A549 (cell line): ENCODE measurements at regions not wholly inside any gene's neighbourhood (a gene's known extent, or its start where the extent isn't known, plus 50 kb on each side); places are given as distances from the start of the nearest gene placed in this dataset.

ENCODE experiments used
- ATAC-seq, 2 experiments: fragments of 200-7000 bp in 1 of 2; fragments of >200 bp in 1 of 2; cut with Nextera tagmentation in 1 of 2; cut with Tn5 transposase in 1 of 2; 3 replicates each; pipeline versions ENCODE4 v1.8.0 to v1.9.1; 2018 to 2020; ENCODE audit warnings: mild to moderate bottlenecking in 1 of 2, moderate library complexity in 1 of 2
- CTCF ChIA-PET: fragments of 300-600 bp; sonication (Branson Sonifier 250); formaldehyde crosslinking; extraction: SDS; loops from one replicate; lab custom pipeline; 2021; ENCODE audit warnings: antibody characterized with exemption, inconsistent platforms; lab: Yijun Ruan, JAX
- POLR2A ChIA-PET: fragments of 350-600 bp; formaldehyde crosslinking; extraction: SDS; loops from one replicate; lab custom pipeline; 2021; ENCODE audit warnings: antibody characterized with exemption, inconsistent platforms; lab: Yijun Ruan, JAX
- DNase-seq, 2 experiments: peaks; one replicate each; pipeline versions ENCODE4 v3.0.0 to v3.0.0-alpha.2; 2011 to 2016; ENCODE audit warnings: low read depth in 1 of 2, low spot score in 1 of 2
- FAIRE-seq: peaks from 2 replicates; lab custom pipeline; 2011; peaks lifted over from hg19 to GRCh38; lab: Jason Lieb, UNC
- H3K27ac ChIP-seq, 2 experiments: fragments of >200 bp; sonication (Bioruptor Twin); formaldehyde crosslinking; 3 replicates each; pipeline ENCODE4 v1.5.1; 2016 to 2017
- H3K4me1 ChIP-seq: fragments of >200 bp; sonication (Bioruptor Twin); formaldehyde crosslinking; 3 replicates; pipeline ENCODE4 v1.6.1; 2016
- H3K4me2 ChIP-seq: fragments of >200 bp; sonication (Bioruptor Twin); formaldehyde crosslinking; 3 replicates; pipeline ENCODE4 v1.6.1; 2016
- H3K4me3 ChIP-seq: fragments of >200 bp; sonication (Bioruptor Twin); formaldehyde crosslinking; 3 replicates; pipeline ENCODE4 v1.5.1; 2016
- H3K9me3 ChIP-seq: fragments of >200 bp; sonication (Bioruptor Twin); formaldehyde crosslinking; 3 replicates; pipeline ENCODE4 v1.6.1; 2016
- CBX2 ChIP-seq: fragments of 200-600 bp; sonication (generic); IDR thresholded peaks from 2 replicates; pipeline ENCODE4 v1.6.1; 2016; ENCODE audit warnings: low read depth, mild to moderate bottlenecking, borderline replicate concordance
- CEBPB ChIP-seq, 2 experiments: fragments of >200 bp in 1 of 2; sonication (Bioruptor Twin) in 1 of 2; formaldehyde crosslinking in 1 of 2; IDR thresholded peaks; 2 replicates each; pipeline ENCODE4 v1.6.1; 2012 to 2016
- CHD2 ChIP-seq: fragments of 150-350 bp; IDR thresholded peaks from 2 replicates; pipeline ENCODE4 v1.6.1; 2014; ENCODE audit warnings: low read length; ENCODE audit not compliant: partially characterized antibody
- EHMT2 ChIP-seq: fragments of 200-600 bp; sonication (generic); IDR thresholded peaks from 2 replicates; pipeline ENCODE4 v1.6.1; 2016; ENCODE audit warnings: antibody characterized with exemption, low read depth, mild to moderate bottlenecking, moderate library complexity
- HDAC2 ChIP-seq: fragments of 200-600 bp; sonication (generic); IDR thresholded peaks from 2 replicates; pipeline ENCODE4 v1.6.1; 2016
- HEYL ChIP-seq: fragments of 250-450 bp; sonication (Bioruptor Pico); IDR thresholded peaks from 2 replicates; pipeline ENCODE4 v1.8.0; 2021; ENCODE audit warnings: mild to moderate bottlenecking, moderate library complexity
- HOXA7 ChIP-seq: fragments of 250-450 bp; sonication (Bioruptor Pico); IDR thresholded peaks from 2 replicates; pipeline ENCODE4 v1.5.0; 2020; ENCODE audit warnings: mild to moderate bottlenecking, moderate library complexity
- JUN ChIP-seq, 2 experiments: fragments of >200 bp; sonication (Bioruptor Twin); formaldehyde crosslinking; IDR thresholded peaks; 2 replicates in 1 of 2; 3 replicates in 1 of 2; pipeline ENCODE4 v1.6.1; 2016 to 2017
- KDM1A ChIP-seq: fragments of 200-600 bp; sonication (generic); IDR thresholded peaks from 2 replicates; pipeline ENCODE4 v1.6.1; 2016; ENCODE audit warnings: low read depth, mild to moderate bottlenecking
- MAZ ChIP-seq: fragments of 150-350 bp; IDR thresholded peaks from 2 replicates; pipeline ENCODE4 v1.6.1; 2014; ENCODE audit warnings: antibody characterized with exemption, low read depth, low read length, borderline replicate concordance
- MYC ChIP-seq: IDR thresholded peaks from 2 replicates; pipeline ENCODE4 v1.6.1; 2012; ENCODE audit warnings: mild to moderate bottlenecking, inconsistent platforms, low read length, improper control_type of control experiment, borderline replicate concordance
- NFE2L2 ChIP-seq: fragments of 150-350 bp; conservative IDR thresholded peaks from 2 replicates; pipeline ENCODE4 v1.6.1; 2014; ENCODE audit warnings: low read length
- NPAS2 ChIP-seq: fragments of 250-450 bp; sonication (Bioruptor Pico); IDR thresholded peaks from 2 replicates; pipeline ENCODE4 v1.8.0; 2022; ENCODE audit warnings: mild to moderate bottlenecking, moderate library complexity, borderline replicate concordance
- PHF8 ChIP-seq: fragments of 200-600 bp; sonication (generic); IDR thresholded peaks from 2 replicates; pipeline ENCODE4 v1.6.1; 2016; ENCODE audit warnings: low read depth, mild to moderate bottlenecking, antibody characterized with exemption, moderate library complexity, borderline replicate concordance
- POLR2A ChIP-seq: IDR thresholded peaks from 2 replicates; pipeline ENCODE4 v1.6.1; 2012; ENCODE audit warnings: mild to moderate bottlenecking, low read length
- POLR2AphosphoS2 ChIP-seq: conservative IDR thresholded peaks from 2 replicates; pipeline ENCODE4 v1.6.1; 2012; ENCODE audit warnings: low read length, improper control_type of control experiment, inconsistent platforms
- RAD21 ChIP-seq, 2 experiments: fragments of >200 bp in 1 of 2; sonication (Bioruptor Twin) in 1 of 2; formaldehyde crosslinking in 1 of 2; IDR thresholded peaks in 1 of 2; conservative IDR thresholded peaks in 1 of 2; 2 replicates in 1 of 2; 3 replicates in 1 of 2; pipeline ENCODE4 v1.6.1; 2012 to 2018; ENCODE audit warnings: inconsistent platforms in 1 of 2
- RFX5 ChIP-seq: fragments of 450-650 bp; IDR thresholded peaks from 2 replicates; pipeline ENCODE4 v1.7.1; 2014; ENCODE audit warnings: antibody characterized with exemption, mild to moderate bottlenecking, moderate library complexity
- RNF2 ChIP-seq: fragments of 200-600 bp; sonication (generic); IDR thresholded peaks from 2 replicates; pipeline ENCODE4 v1.6.1; 2016; ENCODE audit warnings: low read depth, mild to moderate bottlenecking, antibody characterized with exemption, moderate library complexity, borderline replicate concordance
- SREBF2 ChIP-seq: fragments of 450-650 bp; IDR thresholded peaks from 2 replicates; pipeline ENCODE4 v1.6.1; 2014; ENCODE audit warnings: mild to moderate bottlenecking, moderate library complexity
- TP53 ChIP-seq: fragments of 250-450 bp; sonication (Bioruptor Pico); IDR thresholded peaks from 2 replicates; pipeline ENCODE4 v1.5.0; 2021; ENCODE audit warnings: mild to moderate bottlenecking, moderate library complexity
- ZC3H11A ChIP-seq: fragments of 450-650 bp; IDR thresholded peaks from 2 replicates; pipeline ENCODE4 v1.6.1; 2014; ENCODE audit warnings: antibody characterized with exemption, mild to moderate bottlenecking
- WGBS: methylation state at CpG from one replicate; pipeline ENCODE4 v1.1.6; 2017; ENCODE audit errors: missing lambda C conversion rate; 5-methylcytosine and 5-hydroxymethylcytosine counted together
- TF ChIP-seq, protein P1 (sequence below): IDR thresholded peaks from 2 replicates; pipeline ENCODE4 v1.6.1; 2012
- TF ChIP-seq, protein P2 (sequence below): IDR thresholded peaks from 2 replicates; pipeline ENCODE4 v1.6.1; 2012; ENCODE audit warnings: low read depth, borderline replicate concordance
- TF ChIP-seq, protein P3 (sequence below): fragments of 250-450 bp; sonication (Bioruptor Pico); IDR thresholded peaks from 2 replicates; pipeline ENCODE4 v1.5.0; 2021; ENCODE audit warnings: mild to moderate bottlenecking, moderate library complexity, borderline replicate concordance
- TF ChIP-seq, protein P4 (sequence below): fragments of 200-600 bp; sonication (generic); IDR thresholded peaks from 2 replicates; pipeline ENCODE4 v1.6.1; 2016; ENCODE audit warnings: antibody characterized with exemption, mild to moderate bottlenecking, moderate library complexity

DNA sequence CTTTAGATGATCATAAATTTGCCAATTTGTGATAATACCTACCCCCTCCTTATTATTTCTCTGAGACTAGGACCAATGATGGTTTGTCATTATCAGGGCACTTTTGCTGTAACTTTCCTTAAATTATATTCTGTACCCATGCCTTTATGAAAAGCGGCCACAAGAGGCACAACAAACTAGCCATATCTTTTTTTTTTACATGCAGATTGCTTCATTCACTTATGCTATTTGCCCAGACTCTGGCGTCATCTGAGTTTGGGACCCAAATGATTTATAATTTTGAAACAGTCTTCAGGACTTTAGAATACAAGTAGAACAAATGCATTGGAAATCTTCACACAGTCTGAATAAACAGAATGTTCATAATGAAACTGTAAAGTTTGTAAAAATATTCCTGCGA lies 408.1 kb downstream of the MAT2B start:
- POLR2A ChIA-PET, result no interaction called here
- CTCF ChIA-PET, result no interaction called here
- FAIRE-seq, result no peak
- peak in 1 of 2 experiments; percentile 3 for DNase-seq
- ATAC-seq, result no peak
- no peaks in the 10 kb centered on the region for H3K4me1 ChIP-seq
- no peak overlapping the region for H3K4me2 ChIP-seq
- WGBS, result 26% methylated on average over 3 of the region's 3 CpGs
- H3K4me3 ChIP-seq, result no peak overlapping the region
- H3K9me3 ChIP-seq, result no peaks in the 10 kb centered on the region
- no peak for TF ChIP-seq NFE2L2
- no peak for TF ChIP-seq POLR2A
- TF ChIP-seq ZC3H11A, result no peak
- TF ChIP-seq, protein P1, sequence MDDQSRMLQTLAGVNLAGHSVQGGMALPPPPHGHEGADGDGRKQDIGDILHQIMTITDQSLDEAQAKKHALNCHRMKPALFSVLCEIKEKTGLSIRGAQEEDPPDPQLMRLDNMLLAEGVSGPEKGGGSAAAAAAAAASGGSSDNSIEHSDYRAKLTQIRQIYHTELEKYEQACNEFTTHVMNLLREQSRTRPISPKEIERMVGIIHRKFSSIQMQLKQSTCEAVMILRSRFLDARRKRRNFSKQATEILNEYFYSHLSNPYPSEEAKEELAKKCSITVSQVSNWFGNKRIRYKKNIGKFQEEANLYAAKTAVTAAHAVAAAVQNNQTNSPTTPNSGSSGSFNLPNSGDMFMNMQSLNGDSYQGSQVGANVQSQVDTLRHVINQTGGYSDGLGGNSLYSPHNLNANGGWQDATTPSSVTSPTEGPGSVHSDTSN, result no peak
- TF ChIP-seq, protein P2, sequence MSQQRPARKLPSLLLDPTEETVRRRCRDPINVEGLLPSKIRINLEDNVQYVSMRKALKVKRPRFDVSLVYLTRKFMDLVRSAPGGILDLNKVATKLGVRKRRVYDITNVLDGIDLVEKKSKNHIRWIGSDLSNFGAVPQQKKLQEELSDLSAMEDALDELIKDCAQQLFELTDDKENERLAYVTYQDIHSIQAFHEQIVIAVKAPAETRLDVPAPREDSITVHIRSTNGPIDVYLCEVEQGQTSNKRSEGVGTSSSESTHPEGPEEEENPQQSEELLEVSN, result no peak
- TF ChIP-seq RAD21 (conservative IDR thresholded peaks at IDR 0.05 in 1 of 2, IDR thresholded peaks at IDR 0.05 in 1 of 2), result no peak
- TF ChIP-seq, protein P3, sequence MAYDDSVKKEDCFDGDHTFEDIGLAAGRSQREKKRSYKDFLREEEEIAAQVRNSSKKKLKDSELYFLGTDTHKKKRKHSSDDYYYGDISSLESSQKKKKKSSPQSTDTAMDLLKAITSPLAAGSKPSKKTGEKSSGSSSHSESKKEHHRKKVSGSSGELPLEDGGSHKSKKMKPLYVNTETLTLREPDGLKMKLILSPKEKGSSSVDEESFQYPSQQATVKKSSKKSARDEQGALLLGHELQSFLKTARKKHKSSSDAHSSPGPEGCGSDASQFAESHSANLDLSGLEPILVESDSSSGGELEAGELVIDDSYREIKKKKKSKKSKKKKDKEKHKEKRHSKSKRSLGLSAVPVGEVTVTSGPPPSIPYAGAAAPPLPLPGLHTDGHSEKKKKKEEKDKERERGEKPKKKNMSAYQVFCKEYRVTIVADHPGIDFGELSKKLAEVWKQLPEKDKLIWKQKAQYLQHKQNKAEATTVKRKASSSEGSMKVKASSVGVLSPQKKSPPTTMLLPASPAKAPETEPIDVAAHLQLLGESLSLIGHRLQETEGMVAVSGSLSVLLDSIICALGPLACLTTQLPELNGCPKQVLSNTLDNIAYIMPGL (CRISPR knock-in tag), result no peak
- TF ChIP-seq, protein P4, sequence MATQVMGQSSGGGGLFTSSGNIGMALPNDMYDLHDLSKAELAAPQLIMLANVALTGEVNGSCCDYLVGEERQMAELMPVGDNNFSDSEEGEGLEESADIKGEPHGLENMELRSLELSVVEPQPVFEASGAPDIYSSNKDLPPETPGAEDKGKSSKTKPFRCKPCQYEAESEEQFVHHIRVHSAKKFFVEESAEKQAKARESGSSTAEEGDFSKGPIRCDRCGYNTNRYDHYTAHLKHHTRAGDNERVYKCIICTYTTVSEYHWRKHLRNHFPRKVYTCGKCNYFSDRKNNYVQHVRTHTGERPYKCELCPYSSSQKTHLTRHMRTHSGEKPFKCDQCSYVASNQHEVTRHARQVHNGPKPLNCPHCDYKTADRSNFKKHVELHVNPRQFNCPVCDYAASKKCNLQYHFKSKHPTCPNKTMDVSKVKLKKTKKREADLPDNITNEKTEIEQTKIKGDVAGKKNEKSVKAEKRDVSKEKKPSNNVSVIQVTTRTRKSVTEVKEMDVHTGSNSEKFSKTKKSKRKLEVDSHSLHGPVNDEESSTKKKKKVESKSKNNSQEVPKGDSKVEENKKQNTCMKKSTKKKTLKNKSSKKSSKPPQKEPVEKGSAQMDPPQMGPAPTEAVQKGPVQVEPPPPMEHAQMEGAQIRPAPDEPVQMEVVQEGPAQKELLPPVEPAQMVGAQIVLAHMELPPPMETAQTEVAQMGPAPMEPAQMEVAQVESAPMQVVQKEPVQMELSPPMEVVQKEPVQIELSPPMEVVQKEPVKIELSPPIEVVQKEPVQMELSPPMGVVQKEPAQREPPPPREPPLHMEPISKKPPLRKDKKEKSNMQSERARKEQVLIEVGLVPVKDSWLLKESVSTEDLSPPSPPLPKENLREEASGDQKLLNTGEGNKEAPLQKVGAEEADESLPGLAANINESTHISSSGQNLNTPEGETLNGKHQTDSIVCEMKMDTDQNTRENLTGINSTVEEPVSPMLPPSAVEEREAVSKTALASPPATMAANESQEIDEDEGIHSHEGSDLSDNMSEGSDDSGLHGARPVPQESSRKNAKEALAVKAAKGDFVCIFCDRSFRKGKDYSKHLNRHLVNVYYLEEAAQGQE, result no peak
- TF ChIP-seq HOXA7 (CRISPR knock-in tag), result no peak
- TF ChIP-seq SREBF2, result no peak
- TF ChIP-seq KDM1A, result no peak
- no peak for TF ChIP-seq TP53
- TF ChIP-seq JUN (IDR thresholded peaks at IDR 0.05), result no peak
- no peak for TF ChIP-seq MYC
- TF ChIP-seq CHD2, result no peak
- no peak for TF ChIP-seq CEBPB (IDR thresholded peaks at IDR 0.05)
- no peak for TF ChIP-seq RFX5
- TF ChIP-seq EHMT2, result no peak
- no peak for TF ChIP-seq CBX2
- H3K27ac ChIP-seq, result no peak overlapping the region

DNA sequence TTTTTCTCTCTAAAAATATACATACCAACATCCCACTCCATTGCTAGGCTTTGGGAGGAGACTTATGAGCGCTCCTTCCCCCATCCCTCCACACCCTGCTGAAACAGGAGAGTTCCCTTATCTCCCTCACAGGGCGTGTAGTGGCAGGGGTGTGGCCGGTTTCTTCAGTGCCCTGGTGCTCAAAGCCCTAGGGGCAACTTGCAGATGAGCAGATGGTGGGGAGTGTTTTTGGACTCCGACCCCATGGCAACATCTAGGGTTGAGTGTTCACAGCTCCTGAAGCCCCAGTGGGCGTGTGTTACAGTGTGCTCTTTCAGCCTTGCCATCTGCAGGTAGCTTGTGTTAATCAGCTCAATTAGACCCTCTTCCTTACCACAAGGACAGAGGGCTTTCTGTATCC lies 409.5 kb downstream of the MAT2B start:
- no peak for TF ChIP-seq MAZ
- TF ChIP-seq NPAS2 (CRISPR knock-in tag), result no peak
- TF ChIP-seq POLR2A, result no peak
- no peak for TF ChIP-seq POLR2AphosphoS2
- TF ChIP-seq RNF2, result no peak
- TF ChIP-seq, protein P2, result no peak
- TF ChIP-seq HEYL, result no peak
- no peak for TF ChIP-seq ZC3H11A
- TF ChIP-seq HDAC2, result no peak
- no peak for TF ChIP-seq MYC
- TF ChIP-seq PHF8, result no peak
- FAIRE-seq, result no peak
- DNase-seq, result no peak
- ATAC-seq, result no peak
- no peak overlapping the region for H3K4me3 ChIP-seq
- ChIA-PET POLR2A (no interaction called here), CTCF (no interaction called here)
- no peak overlapping the region for H3K4me2 ChIP-seq
- H3K4me1 ChIP-seq, result no peaks in the 10 kb centered on the region
- no peaks in the 10 kb centered on the region for H3K9me3 ChIP-seq
- WGBS, result 4% methylated on average over 5 of the region's 5 CpGs
- H3K27ac ChIP-seq, result no peak overlapping the region
